ENCODE measurements at regions not wholly inside any gene's neighbourhood (a gene's known extent, or its start where the extent isn't known, plus 50 kb on each side); places are given as distances from the start of the nearest gene placed in this dataset.

GRCh38 chr4:126233483-126233882 lies 918.7 kb downstream of the FAT4 start:
- TF ChIP-seq CTCF (IDR thresholded peaks at IDR 0.05) (no peak), POLR2A (IDR thresholded peaks at IDR 0.05) (no peak), POLR2AphosphoS5 (IDR thresholded peaks at IDR 0.05; ENCODE audit: insufficient read depth in 1 of 2, low read depth in 1 of 2) (no peak)
